ENCODE measurements at regions not wholly inside any gene's neighbourhood (a gene's known extent, or its start where the extent isn't known, plus 50 kb on each side); places are given as distances from the start of the nearest gene placed in this dataset.

GRCh38 chr7:135845415-135846075, 96.9 kb upstream of the FAM180A start:
- Mint-ChIP-seq H3K4me3 (no peak overlapping the region), H3K27me3 (peaks cover 3% of the 10 kb centered on the region), H3K27ac (no peak overlapping the region), H3K4me1 (ENCODE audit: low read depth) (peaks cover 9% of the 10 kb centered on the region), H3K36me3 (no peaks in the 10 kb centered on the region), H3K9me3 (no peaks in the 10 kb centered on the region)
- intact Hi-C loops (cut with micrococcal nuclease) = no loop called here
- DNase-seq = no peak
- POLR2A ChIA-PET = no interaction called here
- CTCF ChIA-PET = interaction anchor here (0.6 kb wide), 1 partner anchor 44 kb away, joined by 4 read pairs; no protein-coding TSS in a partner anchor

DNA sequence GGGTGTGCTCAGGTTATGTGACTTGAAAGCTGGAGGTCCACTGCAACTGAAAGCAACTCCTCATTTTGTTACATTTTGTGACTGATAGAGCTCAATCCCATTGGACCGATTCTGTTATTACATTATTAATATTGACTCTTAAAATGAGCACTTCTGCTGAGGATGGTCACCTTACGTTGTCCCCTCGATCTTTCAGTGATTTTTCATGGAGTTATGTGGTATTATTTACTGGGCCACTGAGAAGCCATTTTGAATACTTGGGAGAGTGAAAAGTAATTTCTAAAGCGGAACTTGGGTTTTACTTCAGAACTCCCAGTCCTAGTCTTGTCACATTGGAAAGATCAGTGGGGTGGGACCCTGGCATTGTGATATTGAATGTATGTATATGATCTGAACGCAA, 96.3 kb upstream of the FAM180A start:
- H3K4me3 Mint-ChIP-seq = no peak overlapping the region
- no peak for DNase-seq
- CTCF ChIA-PET = no interaction called here
- H3K9me3 Mint-ChIP-seq = no peaks in the 10 kb centered on the region
- peaks cover 3% of the 10 kb centered on the region for H3K27me3 Mint-ChIP-seq
- H3K4me1 Mint-ChIP-seq (ENCODE audit: low read depth) = peaks cover 9% of the 10 kb centered on the region
- POLR2A ChIA-PET = no interaction called here
- intact Hi-C loops (cut with micrococcal nuclease) = no loop called here
- H3K27ac Mint-ChIP-seq = no peak overlapping the region
- no peaks in the 10 kb centered on the region for H3K36me3 Mint-ChIP-seq

GRCh38 chr7:135843214-135843613, 94.6 kb upstream of the FAM180A start:
- peak; percentile 17 for DNase-seq
- Mint-ChIP-seq H3K4me3 (no peak overlapping the region), H3K27ac (no peak overlapping the region), H3K36me3 (no peaks in the 10 kb centered on the region), H3K4me1 (ENCODE audit: low read depth) (peaks cover 9% of the 10 kb centered on the region), H3K9me3 (no peaks in the 10 kb centered on the region), H3K27me3 (peaks cover 3% of the 10 kb centered on the region)
- ChIA-PET CTCF (no interaction called here), POLR2A (no interaction called here)
- intact Hi-C loops (cut with micrococcal nuclease) = loop anchor here (1.0 kb wide), 4 partner anchors 43 to 221 kb away; no protein-coding TSS in a partner anchor

DNA sequence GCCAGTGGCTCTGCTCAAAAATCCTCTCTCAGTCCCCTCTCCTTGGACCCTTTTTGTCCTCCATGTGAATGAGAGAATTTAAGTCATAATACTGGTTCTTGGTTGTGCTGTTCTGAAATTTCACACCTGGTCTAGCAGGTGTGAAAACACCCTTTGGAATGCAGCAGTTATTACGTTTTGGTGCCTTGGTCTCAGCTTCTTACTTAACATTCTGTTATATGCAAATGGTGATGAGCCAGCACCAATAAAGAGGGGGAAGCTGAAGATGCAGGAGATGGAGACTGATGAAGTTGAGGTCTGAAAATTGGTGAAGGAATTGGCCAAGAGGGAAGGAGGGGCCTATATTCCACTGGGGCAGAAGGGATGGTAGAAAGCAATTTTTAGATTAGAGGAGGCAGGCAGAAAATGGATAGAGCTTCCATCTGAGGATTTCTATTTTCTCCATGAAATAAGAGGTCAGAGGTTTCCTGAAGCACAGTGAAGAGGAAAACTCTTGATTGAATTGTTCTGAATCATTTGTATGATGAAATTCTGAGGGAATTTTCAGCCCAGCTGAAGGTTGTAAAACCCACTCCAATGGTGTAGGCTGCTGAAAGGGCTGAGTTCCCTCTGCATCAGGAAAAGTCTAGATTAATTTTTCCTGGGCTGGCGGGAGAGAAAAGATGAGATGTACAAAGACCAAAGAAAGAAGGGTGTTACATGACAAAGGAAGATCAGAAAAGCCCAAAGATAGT, 94.0 kb upstream of the FAM180A start:
- intact Hi-C loops (cut with micrococcal nuclease) = loop anchor here (1.0 kb wide), 4 partner anchors 44 to 222 kb away; no protein-coding TSS in a partner anchor
- POLR2A ChIA-PET = no interaction called here
- CTCF ChIA-PET = no interaction called here
- Mint-ChIP-seq H3K4me1 (ENCODE audit: low read depth) (peaks cover 9% of the 10 kb centered on the region), H3K27me3 (peaks cover 3% of the 10 kb centered on the region), H3K27ac (no peak overlapping the region), H3K4me3 (no peak overlapping the region), H3K9me3 (no peaks in the 10 kb centered on the region), H3K36me3 (no peaks in the 10 kb centered on the region)
- DNase-seq = no peak

GRCh38 chr7:135840591-135840990, 92.0 kb upstream of the FAM180A start:
- CTCF ChIA-PET = no interaction called here
- H3K4me3 Mint-ChIP-seq = no peak overlapping the region

DNA sequence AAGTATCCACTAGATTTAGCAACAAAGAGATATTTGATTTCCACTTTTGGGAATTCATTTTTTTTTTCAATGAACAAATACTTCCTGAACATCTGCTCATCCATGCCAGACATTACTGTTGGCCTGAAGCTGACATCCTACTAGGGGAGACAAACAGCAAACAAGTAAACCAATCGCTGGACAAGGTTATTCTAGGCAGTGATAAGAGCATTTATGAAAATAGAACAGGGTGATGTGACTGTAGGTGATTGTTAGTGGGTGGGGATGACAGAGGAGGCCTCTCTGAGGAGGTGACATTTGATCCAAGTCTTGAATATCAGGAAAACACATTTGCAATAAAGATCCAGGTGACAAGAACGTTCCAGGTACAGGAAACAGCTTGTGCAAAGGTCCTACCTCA, 89.1 kb upstream of the FAM180A start:
- ChIA-PET POLR2A (no interaction called here), CTCF (no interaction called here)
- Mint-ChIP-seq H3K4me1 (ENCODE audit: low read depth) (peaks cover 8% of the 10 kb centered on the region), H3K4me3 (no peak overlapping the region), H3K36me3 (no peaks in the 10 kb centered on the region), H3K9me3 (no peaks in the 10 kb centered on the region), H3K27me3 (no peaks in the 10 kb centered on the region), H3K27ac (no peak overlapping the region)
- intact Hi-C loops (cut with micrococcal nuclease) = no loop called here
- DNase-seq = no peak

More at GRCh38 chr7:135840591-135840990, 92.0 kb upstream of the FAM180A start:
- Mint-ChIP-seq H3K9me3 (no peaks in the 10 kb centered on the region), H3K27me3 (peaks cover 3% of the 10 kb centered on the region), H3K36me3 (no peaks in the 10 kb centered on the region), H3K4me1 (ENCODE audit: low read depth) (peaks cover 9% of the 10 kb centered on the region), H3K27ac (no peak overlapping the region)
- intact Hi-C loops (cut with micrococcal nuclease) = no loop called here
- DNase-seq = no peak
- POLR2A ChIA-PET = no interaction called here

DNA sequence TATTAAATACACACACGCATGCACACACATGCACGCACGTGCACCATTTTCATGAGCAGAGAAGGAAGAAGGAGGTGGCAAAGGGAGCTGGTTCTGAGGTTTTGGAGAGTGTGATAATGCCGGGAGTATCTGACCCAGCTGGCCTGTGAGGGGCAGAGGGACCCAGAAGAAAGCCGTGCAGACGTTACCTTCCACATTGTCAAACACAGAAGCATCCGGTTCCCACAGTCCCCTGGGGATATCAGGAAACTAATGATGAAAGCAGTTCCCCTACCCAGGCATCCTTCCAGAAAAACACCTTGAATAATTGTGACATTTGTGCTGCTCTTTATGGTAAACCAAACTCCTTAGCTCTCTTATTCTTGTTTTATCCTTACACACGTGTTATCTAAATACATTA, 85.7 kb upstream of the FAM180A start:
- no peak overlapping the region for H3K4me3 Mint-ChIP-seq
- H3K27me3 Mint-ChIP-seq = no peaks in the 10 kb centered on the region
- no peak for DNase-seq
- POLR2A ChIA-PET = no interaction called here
- H3K27ac Mint-ChIP-seq = no peak overlapping the region
- CTCF ChIA-PET = interaction anchor here (0.7 to 1.0 kb wide), 3 partner anchors 33 to 527 kb away, joined by 3 to 4 read pairs (median 3); no protein-coding TSS in a partner anchor
- intact Hi-C loops (cut with micrococcal nuclease) = loop anchor here (5.0 kb wide), 1 partner anchor 183 kb away; no protein-coding TSS in a partner anchor
- H3K9me3 Mint-ChIP-seq = no peaks in the 10 kb centered on the region
- no peaks in the 10 kb centered on the region for H3K36me3 Mint-ChIP-seq
- H3K4me1 Mint-ChIP-seq (ENCODE audit: low read depth) = peaks cover 24% of the 10 kb centered on the region

DNA sequence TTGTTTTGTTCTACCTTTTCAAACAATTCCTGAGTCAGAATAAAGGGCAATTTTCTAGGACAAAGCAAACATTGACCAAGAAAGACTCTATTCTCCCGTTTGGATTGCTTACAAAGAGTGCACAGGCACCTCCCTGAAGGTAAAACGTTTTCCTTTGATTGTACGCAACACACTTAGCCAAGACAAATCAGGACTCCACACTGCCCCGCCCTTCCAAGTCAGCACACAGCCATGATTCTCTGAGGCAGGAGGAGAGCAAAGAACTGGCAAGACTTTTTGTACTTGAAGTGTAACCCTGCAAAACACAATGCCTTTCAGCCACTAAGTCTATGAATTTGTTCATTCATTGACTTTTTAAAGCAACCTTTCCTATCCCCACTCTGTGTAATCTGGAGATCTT, 85.0 kb upstream of the FAM180A start:
- intact Hi-C loops (cut with micrococcal nuclease) = loop anchor here (5.0 kb wide), 1 partner anchor 184 kb away; no protein-coding TSS in a partner anchor
- ChIA-PET CTCF (no interaction called here), POLR2A (no interaction called here)
- no peak overlapping the region for H3K4me3 Mint-ChIP-seq
- H3K27ac Mint-ChIP-seq = no peak overlapping the region
- no peaks in the 10 kb centered on the region for H3K27me3 Mint-ChIP-seq
- DNase-seq = no peak
- no peaks in the 10 kb centered on the region for H3K36me3 Mint-ChIP-seq
- peaks cover 24% of the 10 kb centered on the region for H3K4me1 Mint-ChIP-seq (ENCODE audit: low read depth)
- no peaks in the 10 kb centered on the region for H3K9me3 Mint-ChIP-seq

GRCh38 chr7:135831455-135832195, 83.0 kb upstream of the FAM180A start:
- CTCF ChIA-PET = interaction anchor here (0.7 kb wide), 1 partner anchor 434 kb away, joined by 3 read pairs; no protein-coding TSS in a partner anchor
- no peaks in the 10 kb centered on the region for H3K9me3 Mint-ChIP-seq
- POLR2A ChIA-PET = interaction anchor here (0.6 kb wide), 1 partner anchor 109 kb away, joined by 3 read pairs; no protein-coding TSS in a partner anchor
- no peak overlapping the region for H3K4me3 Mint-ChIP-seq
- no peaks in the 10 kb centered on the region for H3K27me3 Mint-ChIP-seq
- no peak overlapping the region for H3K27ac Mint-ChIP-seq
- DNase-seq = peak; percentile 12
- intact Hi-C loops (cut with micrococcal nuclease) = loop anchor here (5.0 kb wide), 1 partner anchor 186 kb away; no protein-coding TSS in a partner anchor
- H3K36me3 Mint-ChIP-seq = no peaks in the 10 kb centered on the region
- peaks cover 24% of the 10 kb centered on the region for H3K4me1 Mint-ChIP-seq (ENCODE audit: low read depth)

GRCh38 chr7:135828604-135829003, 80.0 kb upstream of the FAM180A start:
- no peak overlapping the region for H3K4me3 Mint-ChIP-seq
- CTCF ChIA-PET = interaction anchor here (2.0 kb wide), 1 partner anchor 28 kb away, joined by 6 read pairs; no protein-coding TSS in a partner anchor
- POLR2A ChIA-PET = no interaction called here
- intact Hi-C loops (cut with micrococcal nuclease) = no loop called here
- no peak for DNase-seq
- H3K4me1 Mint-ChIP-seq (ENCODE audit: low read depth) = peaks cover 20% of the 10 kb centered on the region
- H3K9me3 Mint-ChIP-seq = no peaks in the 10 kb centered on the region
- no peaks in the 10 kb centered on the region for H3K27me3 Mint-ChIP-seq
- no peak overlapping the region for H3K27ac Mint-ChIP-seq
- no peaks in the 10 kb centered on the region for H3K36me3 Mint-ChIP-seq

DNA sequence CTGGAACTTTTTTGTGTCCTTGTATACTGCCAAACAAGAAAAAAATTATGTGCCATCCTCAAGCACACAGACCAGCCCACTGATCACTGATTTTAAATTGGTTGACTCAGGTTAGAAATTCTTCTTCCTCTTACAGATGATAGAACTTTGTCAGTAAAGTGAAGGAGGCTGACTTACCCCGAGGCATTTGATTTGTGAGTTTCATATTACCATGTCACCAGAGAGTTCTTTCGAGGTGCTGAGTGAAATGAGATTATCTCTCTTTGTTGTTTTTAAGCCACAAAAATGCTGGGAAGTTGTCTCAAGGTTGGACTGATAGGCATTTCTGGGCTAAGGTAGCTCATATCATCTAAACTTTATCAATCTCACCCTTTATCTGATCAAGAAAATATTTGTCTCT, 78.8 kb upstream of the FAM180A start:
- ChIA-PET POLR2A (no interaction called here), CTCF (interaction anchor here (2.0 kb wide), 1 partner anchor 26 kb away, joined by 6 read pairs; no protein-coding TSS in a partner anchor)
- Mint-ChIP-seq H3K36me3 (no peaks in the 10 kb centered on the region), H3K9me3 (no peaks in the 10 kb centered on the region), H3K4me3 (no peak overlapping the region), H3K4me1 (ENCODE audit: low read depth) (peaks cover 18% of the 10 kb centered on the region), H3K27ac (no peak overlapping the region), H3K27me3 (no peaks in the 10 kb centered on the region)
- no peak for DNase-seq
- intact Hi-C loops (cut with micrococcal nuclease) = no loop called here

DNA sequence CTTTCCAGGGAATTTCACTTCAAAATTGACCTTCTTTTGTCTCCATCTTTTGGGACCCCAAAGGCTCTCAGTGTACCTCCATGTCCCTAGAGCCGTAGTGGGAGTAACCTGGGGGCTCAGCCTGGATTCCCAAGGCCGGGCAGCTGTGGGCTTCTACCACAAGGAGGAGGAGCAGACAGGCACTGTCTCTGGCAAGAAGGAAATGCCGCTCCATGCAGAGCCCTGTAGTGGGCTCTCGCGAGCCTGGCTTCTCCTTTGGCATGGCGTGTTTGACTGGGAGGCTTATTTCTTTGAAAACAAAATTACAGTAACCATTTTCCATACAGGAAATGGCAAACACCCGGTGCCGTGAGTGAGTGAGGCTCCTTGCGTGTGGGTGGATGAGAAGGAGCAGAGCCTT, 76.8 kb upstream of the FAM180A start:
- ChIA-PET CTCF (no interaction called here), POLR2A (no interaction called here)
- Mint-ChIP-seq H3K4me1 (ENCODE audit: low read depth) (no peaks in the 10 kb centered on the region), H3K9me3 (no peaks in the 10 kb centered on the region), H3K36me3 (no peaks in the 10 kb centered on the region), H3K27ac (no peak overlapping the region), H3K27me3 (no peaks in the 10 kb centered on the region), H3K4me3 (no peak overlapping the region)
- no peak for DNase-seq
- intact Hi-C loops (cut with micrococcal nuclease) = no loop called here

All from activated CD4-positive, alpha-beta memory T cell treated with anti-CD3 and anti-CD28 coated beads for 36 hours (primary cell).